Muscle layer of duodenum (tissue), 2 donors: ENCODE measurements at regions not wholly inside any gene's neighbourhood (a gene's known extent, or its start where the extent isn't known, plus 50 kb on each side); places are given as distances from the start of the nearest gene placed in this dataset.
"Not testable (repeated sequence)": the region's sequence is repeated elsewhere in the genome, so short reads cannot be mapped to it uniquely, and the experiment has no call there.

ENCODE experiments used
- H3K27ac ChIP-seq: one replicate; pipeline ENCODE4 v1.7.0; 2013; ENCODE audit warnings: mild to moderate bottlenecking, low read length
- H3K27me3 ChIP-seq: one replicate; pipeline ENCODE4 v1.7.0; 2013; ENCODE audit warnings: low read depth, mild to moderate bottlenecking, control low read depth, low read length
- H3K36me3 ChIP-seq, 2 donors: one replicate each; pipeline ENCODE4 v1.7.0; 2013; ENCODE audit warnings: low read length in 2 of 2, control low read depth in 1 of 2, mild to moderate bottlenecking in 1 of 2; ENCODE audit not compliant: insufficient read depth in 2 of 2, control insufficient read depth in 1 of 2
- H3K4me1 ChIP-seq, 2 donors: one replicate each; pipeline ENCODE4 v1.7.0; 2013; ENCODE audit warnings: low read length in 2 of 2, mild to moderate bottlenecking in 2 of 2, control low read depth in 1 of 2, moderate library complexity in 1 of 2; ENCODE audit not compliant: insufficient read depth in 2 of 2, control insufficient read depth in 1 of 2
- H3K4me3 ChIP-seq, 2 donors: one replicate each; pipeline ENCODE4 v1.7.0; 2013; ENCODE audit warnings: low read length in 2 of 2, low read depth in 1 of 2, mild to moderate bottlenecking in 1 of 2
- H3K9me3 ChIP-seq, 2 donors: one replicate each; pipeline ENCODE4 v1.7.0; 2013; ENCODE audit warnings: low read length in 2 of 2, control low read depth in 1 of 2, mild to moderate bottlenecking in 1 of 2; ENCODE audit not compliant: control insufficient read depth in 1 of 2
- donor health status: healthy.

- H3K4me3 ChIP-seq: no peak overlapping the region
- H3K9me3 ChIP-seq: no peaks in the 10 kb centered on the region
- H3K27me3 ChIP-seq: no peaks in the 10 kb centered on the region
- H3K36me3 ChIP-seq: no peaks in the 10 kb centered on the region
- no peaks in the 10 kb centered on the region for H3K4me1 ChIP-seq
- H3K27ac ChIP-seq: no peak overlapping the region
Observed at GRCh38 chr6:50565004-50565403, 148.3 kb upstream of the TFAP2D start.

- H3K4me3 ChIP-seq, H3K36me3 ChIP-seq, H3K27me3 ChIP-seq, H3K27ac ChIP-seq, H3K4me1 ChIP-seq, H3K9me3 ChIP-seq: not testable (repeated sequence)
Observed at GRCh38 chr6:50571230-50571629, 142.1 kb upstream of the TFAP2D start.

GRCh38 chr6:50585441-50586330 lies 127.6 kb upstream of the TFAP2D start:
- no peak overlapping the region for H3K27ac ChIP-seq
- H3K27me3 ChIP-seq: no peaks in the 10 kb centered on the region
- H3K36me3 ChIP-seq: no peaks in the 10 kb centered on the region
- H3K9me3 ChIP-seq: no peaks in the 10 kb centered on the region
- H3K4me1 ChIP-seq: no peaks in the 10 kb centered on the region
- H3K4me3 ChIP-seq: no peak overlapping the region

- H3K4me3 ChIP-seq: no peak overlapping the region
- H3K27ac ChIP-seq: no peak overlapping the region
- H3K9me3 ChIP-seq: no peaks in the 10 kb centered on the region
- H3K36me3 ChIP-seq: no peaks in the 10 kb centered on the region
- no peaks in the 10 kb centered on the region for H3K27me3 ChIP-seq
- no peaks in the 10 kb centered on the region for H3K4me1 ChIP-seq
Observed at GRCh38 chr6:50586331-50586675, 127.0 kb upstream of the TFAP2D start.

- no peak overlapping the region for H3K4me3 ChIP-seq
- H3K27ac ChIP-seq: no peak overlapping the region
- H3K36me3 ChIP-seq: no peaks in the 10 kb centered on the region
- no peaks in the 10 kb centered on the region for H3K9me3 ChIP-seq
- H3K4me1 ChIP-seq: no peaks in the 10 kb centered on the region
- no peaks in the 10 kb centered on the region for H3K27me3 ChIP-seq
Observed at GRCh38 chr6:50589751-50590470, 123.4 kb upstream of the TFAP2D start.

- Histone ChIP-seq H3K27ac (no peak overlapping the region), H3K27me3 (no peaks in the 10 kb centered on the region), H3K36me3 (no peaks in the 10 kb centered on the region), H3K4me3 (no peak overlapping the region), H3K4me1 (no peaks in the 10 kb centered on the region), H3K9me3 (no peaks in the 10 kb centered on the region)
Observed at GRCh38 chr6:50591135-50591534, 122.2 kb upstream of the TFAP2D start.

- no peak overlapping the region for H3K27ac ChIP-seq
- no peak overlapping the region for H3K4me3 ChIP-seq
- no peaks in the 10 kb centered on the region for H3K9me3 ChIP-seq
- no peaks in the 10 kb centered on the region for H3K4me1 ChIP-seq
- no peaks in the 10 kb centered on the region for H3K27me3 ChIP-seq
- H3K36me3 ChIP-seq: no peaks in the 10 kb centered on the region
Observed at GRCh38 chr6:50600280-50600679, 113.0 kb upstream of the TFAP2D start.

- Histone ChIP-seq H3K27me3 (no peaks in the 10 kb centered on the region), H3K9me3 (no peaks in the 10 kb centered on the region), H3K4me3 (no peak overlapping the region), H3K36me3 (no peaks in the 10 kb centered on the region), H3K4me1 (no peaks in the 10 kb centered on the region), H3K27ac (no peak overlapping the region)
Observed at GRCh38 chr6:50602292-50602691, 111.0 kb upstream of the TFAP2D start.

- Histone ChIP-seq H3K27ac (no peak overlapping the region), H3K27me3 (no peaks in the 10 kb centered on the region), H3K4me1 (no peaks in the 10 kb centered on the region), H3K4me3 (no peak overlapping the region), H3K9me3 (peaks cover 0 to 3% of the 10 kb centered on the region in 2 donors), H3K36me3 (no peaks in the 10 kb centered on the region)
Observed at GRCh38 chr6:50608421-50608820, 104.9 kb upstream of the TFAP2D start.

- no peak overlapping the region for H3K4me3 ChIP-seq
Observed at GRCh38 chr6:50610562-50610961, 102.8 kb upstream of the TFAP2D start.

GRCh38 chr6:50635429-50635828 lies 77.9 kb upstream of the TFAP2D start:
- H3K4me1 ChIP-seq: no peaks in the 10 kb centered on the region
- H3K9me3 ChIP-seq: no peaks in the 10 kb centered on the region
- no peaks in the 10 kb centered on the region for H3K27me3 ChIP-seq
- H3K36me3 ChIP-seq: no peaks in the 10 kb centered on the region
- H3K27ac ChIP-seq: no peak overlapping the region
- H3K4me3 ChIP-seq: no peak overlapping the region

More at GRCh38 chr6:50610562-50610961, 102.8 kb upstream of the TFAP2D start:
- peaks cover 0 to 3% of the 10 kb centered on the region in 2 donors for H3K9me3 ChIP-seq
- no peak overlapping the region for H3K27ac ChIP-seq
- H3K36me3 ChIP-seq: no peaks in the 10 kb centered on the region
- H3K4me1 ChIP-seq: no peaks in the 10 kb centered on the region
- no peaks in the 10 kb centered on the region for H3K27me3 ChIP-seq
